ENCODE measurements at regions not wholly inside any gene's neighbourhood (a gene's known extent, or its start where the extent isn't known, plus 50 kb on each side); places are given as distances from the start of the nearest gene placed in this dataset.

- WGBS, 2 experiments (ENCODE audit: extremely low coverage in 1 of 2, insufficient coverage in 1 of 2, insufficient read length in 1 of 2, insufficient replicate concordance in 2 of 2, low coverage in 1 of 2, low lambda C conversion rate in 2 of 2, missing lambda C conversion rate in 1 of 2): 79% methylated on average over 4 of the region's 5 CpGs; no CpG with 5 or more reads in 1 of the 2 experiments
- TF ChIP-seq BCL11A (IDR thresholded peaks at IDR 0.05; ENCODE audit: low read depth in 2 of 2, low read length in 2 of 2) (no peak), CTBP2 (IDR thresholded peaks at IDR 0.05; ENCODE audit: borderline replicate concordance, insufficient read depth, insufficient read length, low read length) (no peak), POLR2A (IDR thresholded peaks at IDR 0.05; ENCODE audit: control extremely low read depth in 1 of 2, low read depth in 2 of 2, low read length in 2 of 2) (no peak), CEBPB (IDR thresholded peaks at IDR 0.05; ENCODE audit: low read depth, low read length) (no peak), TEAD4 (IDR thresholded peaks at IDR 0.05; ENCODE audit: low read depth, low read length) (no peak), CBX5 (IDR thresholded peaks at IDR 0.05; ENCODE audit: low read depth, low read length) (no peak), ATF2 (IDR thresholded peaks at IDR 0.05; ENCODE audit: low read length) (no peak), MAFK (IDR thresholded peaks at IDR 0.05; ENCODE audit: low read depth, low read length) (no peak), FOSL1 (IDR thresholded peaks at IDR 0.05; ENCODE audit: insufficient read depth, low read depth, low read length) (no peak), KDM5A (IDR thresholded peaks at IDR 0.05; ENCODE audit: low read length) (no peak), EZH2 (IDR thresholded peaks at IDR 0.05; ENCODE audit: low read depth, low read length, severe bottlenecking) (no peak), NANOG (IDR thresholded peaks at IDR 0.05; ENCODE audit: insufficient read depth, low read depth, low read length, poor library complexity, severe bottlenecking) (no peak), ASH2L (IDR thresholded peaks at IDR 0.05; ENCODE audit: low read length) (no peak)
Measured at GRCh38 chr17:73698966-73699365, 54.7 kb upstream of the SDK2 start.

More at GRCh38 chr17:73698966-73699365, 54.7 kb upstream of the SDK2 start:
- Histone ChIP-seq H2BK120ac (replicated peaks; ENCODE audit: low read depth, low read length) (no peak overlapping the region), H4K5ac (ENCODE audit: insufficient read length, low read depth, low read length) (no peak overlapping the region), H3K27me3 (replicated peaks in 1 of 4; ENCODE audit: control insufficient read depth in 3 of 4, extremely low read depth in 1 of 4, insufficient read depth in 3 of 4, low read length in 3 of 4) (no peaks in the 10 kb centered on the region), H3K4me1 (replicated peaks in 1 of 4; ENCODE audit: control insufficient read depth in 3 of 4, insufficient read depth in 4 of 4, low read length in 3 of 4) (no peaks in the 10 kb centered on the region; a peak in 2 of 7 replicates), H2BK5ac (ENCODE audit: low read depth, low read length) (no peak overlapping the region), H3K79me2 (ENCODE audit: control insufficient read depth in 1 of 2, insufficient read depth in 2 of 2, low read length in 2 of 2) (no peaks in the 10 kb centered on the region), H4K20me1 (replicated peaks in 1 of 2; ENCODE audit: control insufficient read depth in 1 of 2, insufficient read depth in 2 of 2, low read length in 2 of 2) (no peaks in the 10 kb centered on the region), H3K4me3 (ENCODE audit: extremely low read depth in 1 of 4, insufficient read depth in 2 of 4, low read depth in 3 of 4, low read length in 4 of 4) (no peak overlapping the region), H4K8ac (ENCODE audit: extremely low read depth, insufficient read depth, low read length) (no peak overlapping the region; the same call in 1 of the 2 replicates), H3K36me3 (ENCODE audit: control insufficient read depth in 2 of 4, insufficient read depth in 4 of 4, low read length in 3 of 4) (no peaks in the 10 kb centered on the region; a peak in 2 of 8 replicates), H3K9me3 (ENCODE audit: insufficient read depth in 2 of 2, low read depth in 1 of 2, low read length in 1 of 2) (0 out of 4 replicates have a peak, but pooled peaks cover 0 to 8% of the 10 kb centered on the region in 2 experiments), H3K56ac (replicated peaks; ENCODE audit: insufficient read length, low read depth, low read length) (no peak overlapping the region), H3K14ac (ENCODE audit: insufficient read length) (no peak overlapping the region), H4K91ac (replicated peaks; ENCODE audit: insufficient read length, low read length) (no peak overlapping the region), H2BK20ac (ENCODE audit: low read length) (no peak overlapping the region), H3K79me1 (ENCODE audit: low read depth, low read length) (no peaks in the 10 kb centered on the region), H3K27ac (ENCODE audit: low read depth, low read length) (no peak overlapping the region), H3K4ac (replicated peaks; ENCODE audit: insufficient read length, low read depth, low read length) (no peak overlapping the region), H2BK12ac (ENCODE audit: low read depth, low read length) (no peak overlapping the region), H3K4me2 (ENCODE audit: insufficient read depth in 1 of 2, low read depth in 2 of 2, low read length in 2 of 2) (no peak overlapping the region), H2AFZ (ENCODE audit: low read length) (no peak overlapping the region), H3K9ac (replicated peaks in 1 of 4; ENCODE audit: extremely low read depth in 1 of 4, low read depth in 3 of 4, low read length in 3 of 4) (no peak overlapping the region), H2AK5ac (ENCODE audit: low read depth, low read length) (no peak overlapping the region), H3K23ac (ENCODE audit: insufficient read length) (no peak overlapping the region), H3K23me2 (ENCODE audit: low read depth, low read length) (peaks cover 2% of the 10 kb centered on the region; the same call in 1 of the 2 replicates), H3K18ac (ENCODE audit: extremely low read depth, low read length) (no peak overlapping the region), H2BK15ac (ENCODE audit: low read length) (no peak overlapping the region)
- DNase-seq (ENCODE audit: low read depth in 1 of 2, low spot score in 2 of 2): no peak
- no peak for FAIRE-seq
- ChIA-PET CTCF (ENCODE audit: partially characterized antibody) (interaction anchor here (0.7 to 2.3 kb wide), 6 partner anchors 11 to 268 kb away, joined by 3 to 12 read pairs (median 4); no protein-coding TSS in a partner anchor), POLR2A (ENCODE audit: partially characterized antibody) (interaction anchor here (1.5 kb wide), 1 partner anchor 14 kb away, joined by 3 read pairs; no protein-coding TSS in a partner anchor)
